ENCODE measurements at regions not wholly inside any gene's neighbourhood (a gene's known extent, or its start where the extent isn't known, plus 50 kb on each side); places are given as distances from the start of the nearest gene placed in this dataset.
"Not testable (repeated sequence)": the region's sequence is repeated elsewhere in the genome, so short reads cannot be mapped to it uniquely, and the experiment has no call there.

DNA sequence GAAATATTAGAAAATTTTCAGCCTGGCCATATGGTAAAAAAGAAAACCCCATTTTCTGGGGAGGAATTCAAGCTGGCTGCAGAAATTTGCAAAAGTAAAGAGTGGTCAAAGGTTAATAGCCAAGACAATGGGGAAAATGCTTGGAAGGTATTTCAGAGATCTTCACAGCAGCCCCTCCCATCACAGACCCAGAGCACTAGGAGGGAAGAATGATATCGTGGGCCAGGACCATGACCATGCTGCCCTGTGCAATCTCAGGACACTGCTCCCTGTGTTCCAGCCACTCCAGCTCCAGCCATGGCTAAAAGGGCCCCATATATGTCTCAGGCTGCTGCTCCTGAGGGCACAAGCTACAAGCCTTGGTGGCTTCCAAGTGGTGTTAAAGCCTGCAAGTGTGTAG lies 93.9 kb upstream of the AGAP1 start:
- no peak for DNase-seq (ENCODE audit: low read depth)

DNA sequence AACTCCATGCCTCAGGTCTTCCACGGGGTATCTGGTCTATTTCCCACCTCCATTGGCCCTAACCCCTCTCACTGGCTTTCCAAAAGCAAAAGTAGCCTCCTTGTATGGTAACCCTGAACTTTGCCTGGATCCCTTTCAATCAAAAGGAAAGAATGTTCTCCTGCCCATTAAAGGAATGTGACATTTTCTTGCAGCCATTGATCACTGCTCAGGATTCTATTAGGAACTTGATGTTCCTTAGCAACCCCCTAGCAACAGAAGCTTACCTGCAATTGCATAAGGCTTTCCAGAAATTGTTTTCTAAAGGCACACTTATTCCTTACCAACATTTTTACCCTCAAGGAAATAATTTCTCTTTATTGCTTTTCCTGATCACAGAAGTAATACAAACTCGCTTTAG lies 91.4 kb upstream of the AGAP1 start:
- DNase-seq (ENCODE audit: low read depth) = no peak

DNA sequence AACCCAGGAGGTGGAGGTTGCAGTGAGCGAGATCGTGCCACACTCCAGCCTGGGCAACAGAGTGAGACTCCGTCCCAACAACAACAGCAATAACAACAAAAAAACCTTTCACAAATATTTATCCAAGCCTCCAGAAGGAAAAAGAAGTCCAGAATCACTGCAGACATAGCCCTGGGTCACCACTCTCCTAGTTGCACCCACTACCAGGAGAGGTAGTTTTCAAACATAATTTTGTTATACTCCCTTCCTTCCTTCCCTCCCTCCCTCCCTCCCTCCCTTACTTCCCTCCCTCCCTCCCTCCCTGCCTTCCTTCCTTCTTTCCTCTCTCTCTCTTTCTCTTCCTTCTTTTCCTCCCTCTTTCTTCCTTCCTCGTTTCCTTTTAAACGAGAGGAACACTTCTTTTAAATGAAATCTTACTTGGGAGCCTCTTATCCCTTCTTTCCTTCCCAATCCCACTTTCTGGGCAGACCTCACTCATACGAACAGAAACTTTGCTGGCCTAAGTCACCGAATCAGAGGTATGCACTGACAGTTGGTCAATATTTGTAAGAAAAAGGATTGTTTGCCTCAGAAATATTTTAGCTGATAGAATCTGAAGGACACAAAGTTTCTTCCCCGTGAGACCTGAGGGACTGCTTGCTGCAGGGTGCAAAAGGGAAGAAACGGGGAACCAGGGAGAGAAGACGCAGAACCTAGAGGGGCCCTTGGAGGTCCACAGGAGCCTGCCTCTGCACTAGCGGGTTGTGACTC lies 88.1 kb upstream of the AGAP1 start:
- no peak for DNase-seq (ENCODE audit: low read depth)

DNA sequence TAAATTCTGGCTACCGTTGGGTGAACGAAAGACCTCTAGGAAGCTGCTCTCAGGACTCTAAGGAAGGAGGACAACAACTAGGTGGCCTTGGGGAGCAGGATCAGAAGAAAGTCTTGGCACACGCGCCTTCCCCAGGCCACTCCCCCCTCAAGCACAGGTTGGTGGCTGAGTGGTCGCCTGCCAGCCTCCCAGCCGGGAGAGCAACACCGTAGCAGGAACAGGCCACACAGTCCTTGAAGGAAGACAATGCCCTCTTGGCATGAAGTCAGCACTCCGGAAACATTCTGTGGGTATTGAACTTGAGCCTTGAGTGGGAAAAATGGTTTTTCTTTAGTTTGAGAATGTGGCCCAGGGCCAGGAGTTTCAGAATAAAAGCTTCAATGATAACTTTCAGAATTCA lies 87.4 kb upstream of the AGAP1 start:
- DNase-seq (ENCODE audit: low read depth) = no peak

DNA sequence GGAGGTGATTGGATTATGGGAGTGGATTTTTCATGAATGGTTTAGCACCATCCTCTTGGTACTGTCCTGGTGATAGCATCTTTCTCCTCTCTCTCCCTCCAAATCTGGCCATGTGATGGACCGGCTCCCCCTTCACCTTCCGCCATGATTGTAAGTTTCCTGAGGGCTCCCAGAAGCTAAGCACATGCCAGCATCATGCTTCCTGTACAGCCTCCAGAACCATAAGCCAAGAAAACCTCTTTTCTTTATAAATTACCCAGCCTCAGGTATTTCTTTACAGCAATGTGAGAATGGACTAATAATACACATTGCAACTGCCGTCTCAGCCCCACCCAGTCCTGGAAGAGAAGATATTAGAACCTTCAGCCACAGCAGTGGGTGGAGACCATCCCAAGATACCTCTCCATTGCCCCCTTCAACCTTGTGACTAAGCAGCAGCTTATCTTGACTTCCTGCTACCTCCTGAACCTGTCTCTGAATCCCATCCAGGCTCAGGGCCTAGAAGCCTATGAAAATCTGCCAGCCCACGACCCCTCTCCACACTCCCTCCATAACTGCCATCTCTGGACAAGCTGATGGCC lies 81.8 kb upstream of the AGAP1 start:
- no peak for DNase-seq (ENCODE audit: low read depth)

DNA sequence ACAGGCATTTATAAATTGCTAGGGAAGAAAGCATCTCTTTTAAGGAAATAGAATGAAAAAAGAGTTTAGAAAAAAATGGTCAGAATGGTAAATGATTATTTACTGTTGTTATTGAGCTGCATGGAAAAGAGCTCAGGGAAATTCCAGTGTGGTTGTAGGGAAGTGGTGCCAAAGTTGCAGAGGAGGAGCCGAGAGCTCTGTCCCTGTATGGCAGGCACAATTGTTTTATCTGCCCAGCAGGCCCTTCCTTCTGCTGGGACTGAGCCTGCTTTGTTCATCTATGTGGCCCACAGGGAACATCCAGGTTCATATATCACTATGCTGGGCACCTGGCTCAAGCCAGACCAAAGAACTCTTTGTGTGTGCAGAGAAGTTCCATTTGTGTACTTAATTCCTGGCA lies 80.8 kb upstream of the AGAP1 start:
- DNase-seq (ENCODE audit: low read depth) = no peak

DNA sequence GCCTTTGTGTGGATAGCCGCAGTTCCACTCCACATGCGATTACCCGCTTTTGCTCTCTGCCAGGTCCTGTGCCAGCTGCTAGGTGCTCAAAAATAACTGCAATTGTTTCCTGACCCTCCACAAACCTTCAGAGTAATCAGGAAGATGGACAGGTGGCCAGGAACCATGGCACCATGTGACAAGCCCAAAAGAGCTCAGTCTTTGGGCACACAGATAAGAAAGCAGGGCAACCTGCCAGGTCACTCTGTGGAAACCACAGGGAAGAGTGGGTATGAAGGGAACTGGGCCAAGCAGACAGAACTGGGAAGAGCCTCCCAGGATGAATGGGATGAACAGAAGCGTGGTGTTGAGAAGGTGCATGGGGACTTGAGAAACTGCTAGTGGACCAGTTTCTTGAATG lies 79.4 kb upstream of the AGAP1 start:
- no peak for DNase-seq (ENCODE audit: low read depth)

DNA sequence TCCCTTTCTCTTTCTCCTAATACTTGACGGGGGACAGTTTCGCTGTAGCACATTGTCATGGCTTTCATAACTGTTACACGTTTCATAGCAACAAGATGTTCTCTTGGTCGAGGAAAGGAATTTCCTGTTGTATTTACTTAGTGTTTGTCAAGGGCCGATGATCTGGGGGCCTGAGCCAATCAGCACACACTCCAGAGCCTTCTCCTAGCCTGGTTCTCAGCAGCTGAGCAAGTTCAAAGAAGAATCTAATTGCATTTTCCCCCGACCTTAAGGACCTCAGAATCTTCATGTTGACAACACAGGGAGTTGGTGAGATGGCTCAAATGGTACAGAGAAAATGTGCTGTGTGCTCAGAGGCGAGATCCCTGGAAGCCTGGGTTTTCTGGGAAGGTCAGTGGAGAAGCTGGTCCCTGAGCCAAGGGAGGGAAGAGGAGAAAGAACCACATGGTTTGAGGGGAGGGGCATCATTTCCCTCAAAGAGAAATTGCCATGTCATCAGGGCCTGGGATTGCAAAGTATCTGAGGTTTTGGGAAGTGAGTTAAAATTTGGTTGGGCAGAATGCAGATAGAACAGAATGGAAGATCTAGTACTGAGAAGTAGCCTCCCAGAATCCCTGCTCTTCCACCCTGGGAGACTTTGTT lies 76.9 kb upstream of the AGAP1 start:
- no peak for DNase-seq (ENCODE audit: low read depth)

DNA sequence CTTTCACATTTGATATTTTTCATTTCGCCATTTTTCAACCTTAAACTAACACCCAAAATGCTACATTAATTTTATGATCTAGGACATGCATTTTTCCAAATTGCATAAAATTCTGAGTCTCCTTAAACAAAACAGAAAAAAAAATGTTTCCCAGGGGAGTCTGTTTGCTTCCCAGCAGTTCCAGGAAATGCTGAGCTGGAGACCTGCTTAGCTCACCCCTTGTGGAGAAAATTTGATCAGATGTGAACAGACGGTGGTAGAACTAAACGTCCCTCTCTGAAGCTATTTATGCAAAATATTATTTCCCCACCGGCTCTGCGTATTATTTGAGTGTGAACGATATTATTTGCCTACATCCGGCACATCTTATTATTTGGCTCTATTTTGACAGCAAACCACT lies 74.9 kb upstream of the AGAP1 start:
- DNase-seq (ENCODE audit: low read depth) = no peak

DNA sequence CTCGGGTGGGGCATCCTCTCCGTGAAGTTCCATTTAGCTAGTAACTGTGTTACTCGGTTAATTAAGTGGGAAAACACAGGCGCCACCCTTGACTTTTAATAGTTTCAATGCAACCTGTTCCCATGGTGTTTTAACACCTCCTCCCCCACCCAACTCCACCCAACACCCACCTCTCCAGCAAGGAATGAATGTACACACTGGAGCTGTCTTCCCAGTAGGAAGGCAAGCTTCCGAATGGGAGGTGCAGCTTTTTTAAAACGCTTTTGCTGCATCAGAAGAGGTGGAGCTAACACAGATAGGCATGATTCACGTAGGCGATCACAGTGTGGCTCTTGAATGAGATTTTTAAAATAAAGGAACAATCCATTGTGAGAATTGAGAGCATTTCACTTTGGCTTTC lies 73.8 kb upstream of the AGAP1 start:
- DNase-seq (ENCODE audit: low read depth) = no peak

DNA sequence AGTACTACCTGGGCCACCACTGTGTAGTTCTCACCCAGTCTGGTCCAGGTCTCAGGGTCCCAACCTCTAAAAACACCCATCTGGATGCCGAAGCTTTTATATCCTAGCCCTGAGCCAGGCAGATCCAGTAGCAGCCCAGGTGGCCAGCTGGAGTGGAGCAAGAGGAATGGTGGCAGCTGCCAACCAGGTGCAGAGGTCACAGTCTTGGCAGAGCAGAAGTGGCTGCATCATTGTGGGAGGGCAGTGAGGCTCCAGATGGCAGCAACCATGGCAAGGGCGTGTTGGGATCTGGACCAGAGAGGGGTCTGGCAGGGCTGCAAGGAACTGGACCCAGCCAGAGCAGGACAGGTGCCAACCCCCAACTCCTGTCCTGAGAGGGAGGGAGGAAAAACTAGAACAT lies 72.2 kb upstream of the AGAP1 start:
- DNase-seq (ENCODE audit: low read depth) = no peak

DNA sequence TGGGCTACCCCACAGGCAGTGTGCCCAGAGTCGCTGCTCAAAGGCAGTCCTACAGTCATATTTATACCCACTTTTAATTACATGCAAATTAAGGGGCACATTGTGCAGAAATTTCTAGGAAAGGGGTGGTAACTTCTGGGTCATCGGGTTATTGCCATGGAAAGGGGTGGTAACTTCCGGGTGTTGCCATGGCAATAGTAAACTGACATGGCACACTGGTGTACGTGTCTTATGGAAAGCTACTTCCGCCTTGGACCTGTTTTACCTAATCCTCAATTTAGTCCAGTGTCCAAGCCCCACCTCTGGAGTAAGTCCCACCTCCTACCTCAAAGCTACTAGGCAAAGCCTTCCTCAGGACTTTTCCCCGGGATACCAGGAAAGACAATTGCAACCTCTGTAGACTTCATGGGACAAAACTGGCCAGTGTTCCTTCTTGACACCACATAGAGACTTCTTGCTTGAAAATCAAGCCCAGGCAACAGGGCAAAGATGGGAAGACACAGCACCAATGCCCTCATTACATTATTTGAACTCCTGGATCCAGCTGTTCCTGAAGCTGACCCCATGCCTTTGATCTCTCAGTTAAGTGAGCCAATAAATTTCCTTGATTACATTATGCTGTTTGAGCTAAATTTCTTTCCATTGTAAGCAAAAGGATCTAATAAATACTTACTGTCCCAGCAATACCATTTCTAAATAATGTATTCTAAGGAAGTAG lies 63.3 kb upstream of the AGAP1 start:
- no peak for DNase-seq (ENCODE audit: low read depth)

DNA sequence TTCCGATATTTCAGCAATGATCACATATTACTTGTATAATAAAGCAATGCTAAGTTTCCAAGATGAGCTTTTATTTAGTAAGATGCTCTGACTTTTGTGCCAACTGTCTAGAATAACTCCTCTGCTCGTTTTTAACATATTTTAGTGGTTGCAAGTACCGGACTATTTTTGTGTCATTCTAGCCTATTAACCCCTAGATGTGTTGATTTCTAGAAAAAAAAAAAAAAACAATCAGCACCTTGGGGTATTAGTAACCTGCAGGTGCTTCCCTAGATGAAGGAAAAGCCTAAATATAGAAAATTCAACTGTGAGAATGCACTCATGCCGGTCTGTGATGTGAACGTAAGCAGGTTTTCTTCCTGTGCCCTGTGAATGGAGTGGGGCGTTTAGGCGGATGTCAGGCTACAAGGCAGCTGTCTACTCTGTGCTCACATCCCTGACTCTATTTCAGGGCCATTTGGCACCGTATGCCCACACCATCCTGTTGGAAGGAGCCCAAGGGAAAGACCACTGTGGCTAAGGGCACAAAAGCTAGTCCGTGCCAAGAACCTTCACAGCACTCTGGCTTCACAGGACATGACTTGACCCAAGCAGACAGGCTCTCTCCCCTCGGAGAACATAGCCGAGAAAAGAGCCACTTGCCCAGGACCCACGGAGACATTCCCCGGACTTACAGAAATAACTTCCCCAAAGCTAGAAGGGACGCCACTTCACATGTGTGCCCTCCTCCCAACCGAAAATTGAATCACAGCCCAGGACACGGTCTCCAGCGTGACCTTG lies 60.9 kb upstream of the AGAP1 start:
- no peak for DNase-seq (ENCODE audit: low read depth)

DNA sequence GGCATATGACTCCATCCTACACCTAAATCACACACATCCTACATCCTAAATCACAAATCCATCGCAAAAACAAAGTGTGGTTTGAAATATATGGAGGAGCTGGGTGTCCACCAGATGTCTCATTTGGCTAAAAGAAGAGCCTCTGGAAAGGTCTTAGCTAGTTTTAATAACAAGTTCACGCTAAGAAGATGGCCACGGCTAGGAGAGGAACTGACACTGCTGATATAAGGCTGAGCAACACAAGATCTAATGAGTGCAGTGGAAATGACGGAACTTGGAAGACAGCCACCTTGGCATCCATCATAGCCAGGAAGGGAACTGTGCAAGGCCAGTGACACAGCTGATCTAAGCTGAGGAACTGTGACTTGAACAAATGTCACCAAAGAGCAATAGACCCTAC lies 60.0 kb upstream of the AGAP1 start:
- no peak for DNase-seq (ENCODE audit: low read depth)

DNA sequence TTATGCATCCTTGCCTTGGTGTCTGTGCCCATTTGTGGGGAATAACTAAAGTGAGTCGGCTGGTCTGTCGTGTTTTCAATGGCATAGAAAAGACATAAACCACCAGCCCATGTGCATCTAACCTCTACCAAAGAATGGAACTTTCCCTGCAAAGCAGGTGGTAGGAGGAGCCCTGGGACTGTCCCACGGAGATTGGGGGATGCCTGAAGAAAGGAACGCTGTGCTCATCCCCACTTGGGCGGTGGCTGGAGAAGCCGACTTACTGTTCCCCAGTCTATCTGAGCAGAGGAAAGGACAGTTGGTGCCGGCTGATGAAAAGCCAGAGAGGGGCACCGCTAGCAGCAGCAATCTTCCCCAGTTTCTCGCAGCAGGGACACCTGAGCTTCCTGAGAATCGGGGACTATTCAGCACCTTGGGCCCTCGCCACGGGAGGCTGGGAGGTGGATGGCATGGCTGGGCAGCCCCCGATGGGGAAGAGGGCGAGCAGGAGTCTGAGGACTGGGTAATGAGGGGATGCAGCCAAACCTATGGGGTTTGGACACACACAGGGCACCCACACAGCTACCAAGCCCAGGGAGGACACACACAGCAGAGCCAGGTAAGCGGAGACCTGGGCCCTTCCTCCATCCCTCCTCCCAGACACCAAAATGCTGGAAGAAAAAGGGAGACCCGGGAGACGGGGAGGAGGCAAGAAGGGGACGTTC lies 53.7 kb upstream of the AGAP1 start:
- no peak for DNase-seq (ENCODE audit: low read depth)

DNA sequence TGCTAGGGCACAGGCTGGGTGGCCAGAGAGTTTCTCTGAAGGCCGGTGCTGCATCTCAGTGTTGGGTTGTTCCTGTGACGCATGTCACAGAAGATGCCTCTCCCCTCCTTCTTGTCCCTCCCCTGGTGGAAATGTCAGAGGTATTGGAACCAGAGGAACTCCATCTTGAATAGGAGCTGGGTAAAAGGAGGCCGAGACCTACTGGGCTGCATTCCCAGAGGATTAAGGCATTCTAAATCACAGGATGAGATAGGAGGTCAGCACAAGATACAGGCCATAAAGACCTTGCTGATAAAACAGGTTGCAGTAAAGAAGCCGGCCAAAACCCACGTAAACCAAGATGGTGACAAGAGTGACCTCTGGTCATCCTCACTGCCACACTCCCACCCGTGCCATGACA lies 50.3 kb upstream of the AGAP1 start:
- not testable (repeated sequence) for DNase-seq (ENCODE audit: low read depth)
